Spleen (tissue), 11 donors: ENCODE measurements at regions not wholly inside any gene's neighbourhood (a gene's known extent, or its start where the extent isn't known, plus 50 kb on each side); places are given as distances from the start of the nearest gene placed in this dataset.

Source experiments
- DNase-seq: peaks from one replicate; pipeline ENCODE4 v3.0.0-alpha.2; 2020
- H3K27ac ChIP-seq, 8 donors: fragments of 200-600 bp; sonication (generic) in 7 of 8; 1 replicate in 4 of 8; 2 replicates in 4 of 8; pipeline versions ENCODE4 v1.5.0 to v1.8.0; 2016 to 2021; ENCODE audit warnings: inconsistent platforms in 4 of 8, mild to moderate bottlenecking in 4 of 8, moderate library complexity in 1 of 8
- H3K27me3 ChIP-seq, 7 donors: fragments of 200-600 bp; sonication (generic) in 6 of 7; replicated peaks in 1 of 7; 1 replicate in 4 of 7; 2 replicates in 3 of 7; pipeline versions ENCODE4 v1.5.0 to v1.8.0; 2016 to 2021; ENCODE audit warnings: inconsistent platforms in 3 of 7, mild to moderate bottlenecking in 1 of 7
- H3K36me3 ChIP-seq, 6 donors: fragments of 200-600 bp; sonication (generic) in 5 of 6; 1 replicate in 4 of 6; 2 replicates in 2 of 6; pipeline versions ENCODE4 v1.5.0 to v1.8.0; 2016 to 2021; ENCODE audit warnings: inconsistent platforms in 2 of 6
- H3K4me1 ChIP-seq, 6 donors: fragments of 200-600 bp; sonication (generic) in 5 of 6; 1 replicate in 3 of 6; 2 replicates in 3 of 6; pipeline versions ENCODE4 v1.5.0 to v1.8.0; 2016 to 2021; ENCODE audit warnings: inconsistent platforms in 3 of 6
- H3K4me3 ChIP-seq, 8 donors: fragments of 200-600 bp; sonication (generic) in 7 of 8; 1 replicate in 4 of 8; 2 replicates in 4 of 8; pipeline versions ENCODE4 v1.5.0 to v1.8.0; 2016 to 2021; ENCODE audit warnings: inconsistent platforms in 4 of 8, mild to moderate bottlenecking in 4 of 8, moderate library complexity in 2 of 8
- H3K9me3 ChIP-seq, 8 donors: fragments of 200-600 bp; sonication (generic) in 7 of 8; 1 replicate in 4 of 8; 2 replicates in 4 of 8; pipeline versions ENCODE4 v1.5.0 to v1.8.0; 2016 to 2021; ENCODE audit warnings: inconsistent platforms in 4 of 8
- POLR2A ChIP-seq, 3 donors: fragments of 450-650 bp; IDR thresholded peaks; one replicate each; pipeline ENCODE4 v1.5.1; 2017; ENCODE audit warnings: antibody characterized with exemption in 3 of 3, mild to moderate bottlenecking in 1 of 3
- POLR2AphosphoS5 ChIP-seq, 3 donors: sonication (generic); formaldehyde crosslinking; IDR thresholded peaks; one replicate each; pipeline ENCODE4 v1.5.1; 2017; ENCODE audit warnings: antibody characterized with exemption in 3 of 3
- WGBS, 5 donors: extraction: QIAGEN DNeasy Blood & Tissue Kit in 3 of 5; methylation state at CpG; one replicate each; pipeline versions ENCODE4 v1.1.5 to v1.1.7; 2013 to 2018; 5-methylcytosine and 5-hydroxymethylcytosine counted together
- intact Hi-C: fragments of 100-400 bp; cut with DNase I; formaldehyde crosslinking; loops from one replicate; pipeline ENCODE4 v1.15.0; 2023; ENCODE audit warnings: low total_unique reads
- TF ChIP-seq, protein P1 (sequence below), 11 experiments: fragments of 200-600 bp in 7 of 11; fragments of 450-650 bp in 4 of 11; sonication (generic) in 4 of 11; IDR thresholded peaks in 8 of 11; conservative IDR thresholded peaks in 3 of 11; 1 replicate in 7 of 11; 2 replicates in 4 of 11; pipeline versions ENCODE4 v1.4.0 to v1.8.0; 2016 to 2021; ENCODE audit warnings: antibody characterized with exemption in 11 of 11, inconsistent platforms in 4 of 11, mild to moderate bottlenecking in 1 of 11
- donor health status: healthy with polysubstance abuse.
- donor health status: DM: no; HTN: no; CAD: no; lungs with moderate emphysema.
- donor health status: DM: no; HTN: no; CAD: no.
- donor health status: Bipolar disorder and iron deficiency.
- donor health status: healthy.
- donor health status: DM: no; HTN: no; CAD: no.
- donor health status: DM: yes; HTN: yes; CAD: no.

- DNase-seq: no peak
Observed at GRCh38 chr10:81792729-81793128, 82.3 kb upstream of the NRG3 start.

GRCh38 chr10:81806842-81807241 is 68.2 kb upstream of the NRG3 start:
- intact Hi-C loops: no loop called here
- Histone ChIP-seq H3K36me3 (no peaks in the 10 kb centered on the region), H3K9me3 (peaks cover 0 to 69% (median 43%) of the 10 kb centered on the region in 8 donors), H3K4me3 (no peak overlapping the region), H3K27me3 (no peaks in the 10 kb centered on the region), H3K27ac (no peak overlapping the region), H3K4me1 (no peaks in the 10 kb centered on the region)
- no peak for DNase-seq
- TF ChIP-seq POLR2A (IDR thresholded peaks at IDR 0.05) (no peak), POLR2AphosphoS5 (IDR thresholded peaks at IDR 0.05) (no peak)
- TF ChIP-seq, protein P1, sequence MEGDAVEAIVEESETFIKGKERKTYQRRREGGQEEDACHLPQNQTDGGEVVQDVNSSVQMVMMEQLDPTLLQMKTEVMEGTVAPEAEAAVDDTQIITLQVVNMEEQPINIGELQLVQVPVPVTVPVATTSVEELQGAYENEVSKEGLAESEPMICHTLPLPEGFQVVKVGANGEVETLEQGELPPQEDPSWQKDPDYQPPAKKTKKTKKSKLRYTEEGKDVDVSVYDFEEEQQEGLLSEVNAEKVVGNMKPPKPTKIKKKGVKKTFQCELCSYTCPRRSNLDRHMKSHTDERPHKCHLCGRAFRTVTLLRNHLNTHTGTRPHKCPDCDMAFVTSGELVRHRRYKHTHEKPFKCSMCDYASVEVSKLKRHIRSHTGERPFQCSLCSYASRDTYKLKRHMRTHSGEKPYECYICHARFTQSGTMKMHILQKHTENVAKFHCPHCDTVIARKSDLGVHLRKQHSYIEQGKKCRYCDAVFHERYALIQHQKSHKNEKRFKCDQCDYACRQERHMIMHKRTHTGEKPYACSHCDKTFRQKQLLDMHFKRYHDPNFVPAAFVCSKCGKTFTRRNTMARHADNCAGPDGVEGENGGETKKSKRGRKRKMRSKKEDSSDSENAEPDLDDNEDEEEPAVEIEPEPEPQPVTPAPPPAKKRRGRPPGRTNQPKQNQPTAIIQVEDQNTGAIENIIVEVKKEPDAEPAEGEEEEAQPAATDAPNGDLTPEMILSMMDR (IDR thresholded peaks at IDR 0.05 in 8 of 11, conservative IDR thresholded peaks at IDR 0.05 in 3 of 11): no peak
- 19 to 36% (median 32%) methylated on average over 3 of the region's 3 CpGs for WGBS, 5 donors

More at GRCh38 chr10:81792729-81793128, 82.3 kb upstream of the NRG3 start:
- Histone ChIP-seq H3K27me3 (no peaks in the 10 kb centered on the region), H3K9me3 (no peaks in the 10 kb centered on the region), H3K36me3 (no peaks in the 10 kb centered on the region), H3K4me1 (no peaks in the 10 kb centered on the region), H3K4me3 (no peak overlapping the region), H3K27ac (no peak overlapping the region)
- WGBS, 5 donors: 59 to 82% (median 80%) methylated on average over 2 of the region's 2 CpGs
- TF ChIP-seq POLR2A (IDR thresholded peaks at IDR 0.05): no peak
- intact Hi-C loops: no loop called here

DNA sequence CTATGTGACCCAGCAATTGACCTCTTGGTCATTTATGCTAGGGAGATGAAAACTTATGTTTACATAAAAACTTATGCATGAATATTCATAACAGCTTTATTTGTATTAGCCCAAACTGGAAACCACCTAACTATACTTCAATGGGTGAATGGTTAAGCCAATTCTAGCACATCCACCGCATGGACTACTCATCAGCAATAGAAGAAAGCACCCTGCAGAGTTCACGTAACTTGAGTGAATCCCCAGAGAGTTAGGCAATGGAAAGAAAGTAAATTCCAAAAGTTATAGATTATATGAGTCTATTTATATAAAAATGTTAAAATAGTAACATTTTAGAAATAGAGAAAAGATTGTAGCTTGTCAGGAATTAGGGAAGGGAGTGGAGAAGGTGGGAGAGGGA is 60.2 kb upstream of the NRG3 start:
- H3K27me3 ChIP-seq: no peaks in the 10 kb centered on the region
- no peaks in the 10 kb centered on the region for H3K36me3 ChIP-seq
- TF ChIP-seq POLR2AphosphoS5 (IDR thresholded peaks at IDR 0.05) (no peak), POLR2A (IDR thresholded peaks at IDR 0.05) (no peak)
- TF ChIP-seq, protein P1 (IDR thresholded peaks at IDR 0.05 in 8 of 11, conservative IDR thresholded peaks at IDR 0.05 in 3 of 11): no peak
- no peak overlapping the region for H3K27ac ChIP-seq
- no peaks in the 10 kb centered on the region for H3K4me1 ChIP-seq
- no peak for DNase-seq
- 75 to 90% (median 83%) methylated on average over 2 of the region's 2 CpGs for WGBS, 5 donors
- no peak overlapping the region for H3K4me3 ChIP-seq
- intact Hi-C loops: no loop called here
- peaks cover 0 to 53% (median 26%) of the 10 kb centered on the region in 8 donors for H3K9me3 ChIP-seq

DNA sequence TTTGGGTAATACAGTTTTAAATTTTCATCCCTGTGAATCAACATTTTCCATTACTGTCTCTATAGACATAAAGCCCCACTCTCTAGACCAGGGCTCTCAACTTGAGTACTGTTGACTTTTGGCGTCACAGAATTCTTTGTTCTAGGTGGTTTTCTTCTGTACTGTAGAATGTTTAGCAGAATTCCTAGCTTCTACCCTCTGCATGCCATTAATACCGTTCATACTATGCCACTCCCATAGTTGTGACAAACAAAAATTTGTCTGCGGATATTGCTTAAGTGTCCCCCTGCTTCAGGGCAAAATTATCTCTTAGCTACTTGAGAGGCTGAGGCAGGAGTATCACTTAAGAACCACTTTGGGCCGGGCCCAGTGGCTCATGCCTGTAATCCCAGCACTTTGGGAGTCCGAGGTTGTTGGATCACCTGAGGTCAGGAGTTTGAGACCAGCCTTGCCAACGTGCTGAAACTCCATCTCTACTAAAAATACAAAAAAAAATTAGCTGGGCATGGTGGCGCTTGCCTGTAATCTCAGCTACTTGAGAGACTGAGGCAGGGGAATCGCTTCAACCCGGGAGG is 57.3 kb upstream of the NRG3 start:
- no peaks in the 10 kb centered on the region for H3K36me3 ChIP-seq
- TF ChIP-seq POLR2A (IDR thresholded peaks at IDR 0.05) (no peak), POLR2AphosphoS5 (IDR thresholded peaks at IDR 0.05) (no peak)
- TF ChIP-seq, protein P1 (IDR thresholded peaks at IDR 0.05 in 8 of 11, conservative IDR thresholded peaks at IDR 0.05 in 3 of 11): no peak
- intact Hi-C loops: no loop called here
- peaks cover 0 to 30% (median 5%) of the 10 kb centered on the region in 8 donors for H3K9me3 ChIP-seq
- 76 to 83% (median 80%) methylated on average over 9 of the region's 9 CpGs for WGBS, 5 donors
- no peak for DNase-seq
- H3K4me1 ChIP-seq: no peaks in the 10 kb centered on the region
- H3K27me3 ChIP-seq: no peaks in the 10 kb centered on the region
- H3K4me3 ChIP-seq: no peak overlapping the region
- H3K27ac ChIP-seq: no peak overlapping the region

DNA sequence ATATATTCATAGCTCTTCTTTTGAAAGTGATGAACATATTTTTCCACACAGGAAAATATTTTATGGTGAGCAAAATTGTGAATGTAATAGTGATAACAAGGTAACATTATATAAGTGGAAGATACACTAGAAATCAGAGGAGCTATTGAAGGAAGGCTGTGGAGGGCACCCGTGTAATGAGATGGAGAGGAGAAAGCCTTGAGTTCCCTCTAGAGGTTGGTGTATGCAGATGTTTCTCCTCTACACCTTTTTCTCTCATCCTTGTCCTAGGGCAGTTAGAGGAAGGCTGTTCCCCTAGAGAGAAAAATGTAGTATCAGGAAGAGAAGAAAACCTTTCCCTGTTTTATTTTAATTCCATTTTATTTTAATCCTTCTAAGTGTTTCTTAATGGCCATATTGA is 54.6 kb upstream of the NRG3 start:
- no peaks in the 10 kb centered on the region for H3K4me1 ChIP-seq
- TF ChIP-seq POLR2A (IDR thresholded peaks at IDR 0.05): no peak
- TF ChIP-seq POLR2AphosphoS5 (IDR thresholded peaks at IDR 0.05): no peak
- TF ChIP-seq, protein P1 (IDR thresholded peaks at IDR 0.05 in 8 of 11, conservative IDR thresholded peaks at IDR 0.05 in 3 of 11): no peak
- intact Hi-C loops: no loop called here
- 0 to 12% (median 6%) methylated on average over 1 of the region's 1 CpG for WGBS, 5 donors
- no peaks in the 10 kb centered on the region for H3K27me3 ChIP-seq
- peaks cover 0 to 18% (median 5%) of the 10 kb centered on the region in 8 donors for H3K9me3 ChIP-seq
- no peaks in the 10 kb centered on the region for H3K36me3 ChIP-seq
- no peak for DNase-seq
- no peak overlapping the region for H3K27ac ChIP-seq
- no peak overlapping the region for H3K4me3 ChIP-seq
